ENCODE measurements at regions not wholly inside any gene's neighbourhood (a gene's known extent, or its start where the extent isn't known, plus 50 kb on each side); places are given as distances from the start of the nearest gene placed in this dataset.

DNA sequence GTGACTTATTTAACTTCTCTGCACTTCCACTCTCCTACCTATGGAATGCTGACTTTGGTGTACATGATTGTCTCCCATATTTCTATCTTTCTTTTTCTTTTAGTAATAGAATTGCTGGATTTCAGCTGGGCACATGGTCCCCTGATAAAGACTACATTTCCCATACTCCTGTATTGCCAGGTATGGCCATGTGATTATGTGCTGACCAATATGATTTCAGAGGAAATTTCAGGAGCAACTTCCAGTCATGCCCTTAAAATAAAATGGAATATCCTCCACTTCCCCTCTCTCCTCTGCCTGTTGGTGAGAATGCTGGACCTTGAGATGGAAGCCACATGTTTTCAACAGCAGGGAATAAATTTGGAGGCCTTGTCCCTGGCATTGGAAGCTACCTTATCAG is 130.7 kb upstream of the IGSF21 start:
- CTCF ChIA-PET: no interaction called here
- peaks cover 5% of the 10 kb centered on the region for H3K36me3 Mint-ChIP-seq (ENCODE audit: insufficient read depth, unreplicated experiment)
- no TSS peak for BruUV-seq (replicated peaks)
- Histone ChIP-seq H3K36me3 (ENCODE audit: control insufficient read depth, insufficient read depth, low read length) (no peaks in the 10 kb centered on the region), H3K4me1 (no peaks in the 10 kb centered on the region), H3K27me3 (replicated peaks; ENCODE audit: control insufficient read depth, insufficient read depth, low read length) (no peaks in the 10 kb centered on the region), H3K9me3 (no peaks in the 10 kb centered on the region), H3K4me3 (ENCODE audit: low read depth, low read length) (no peak overlapping the region)
- H3K9me3 Mint-ChIP-seq (ENCODE audit: unreplicated experiment): no peaks in the 10 kb centered on the region
- intact Hi-C loops (cut with micrococcal nuclease; ENCODE audit: unreplicated experiment): no loop called here
- peaks cover 7% of the 10 kb centered on the region for H3K4me1 Mint-ChIP-seq (ENCODE audit: low read depth, unreplicated experiment)
- TF ChIP-seq, protein P1, sequence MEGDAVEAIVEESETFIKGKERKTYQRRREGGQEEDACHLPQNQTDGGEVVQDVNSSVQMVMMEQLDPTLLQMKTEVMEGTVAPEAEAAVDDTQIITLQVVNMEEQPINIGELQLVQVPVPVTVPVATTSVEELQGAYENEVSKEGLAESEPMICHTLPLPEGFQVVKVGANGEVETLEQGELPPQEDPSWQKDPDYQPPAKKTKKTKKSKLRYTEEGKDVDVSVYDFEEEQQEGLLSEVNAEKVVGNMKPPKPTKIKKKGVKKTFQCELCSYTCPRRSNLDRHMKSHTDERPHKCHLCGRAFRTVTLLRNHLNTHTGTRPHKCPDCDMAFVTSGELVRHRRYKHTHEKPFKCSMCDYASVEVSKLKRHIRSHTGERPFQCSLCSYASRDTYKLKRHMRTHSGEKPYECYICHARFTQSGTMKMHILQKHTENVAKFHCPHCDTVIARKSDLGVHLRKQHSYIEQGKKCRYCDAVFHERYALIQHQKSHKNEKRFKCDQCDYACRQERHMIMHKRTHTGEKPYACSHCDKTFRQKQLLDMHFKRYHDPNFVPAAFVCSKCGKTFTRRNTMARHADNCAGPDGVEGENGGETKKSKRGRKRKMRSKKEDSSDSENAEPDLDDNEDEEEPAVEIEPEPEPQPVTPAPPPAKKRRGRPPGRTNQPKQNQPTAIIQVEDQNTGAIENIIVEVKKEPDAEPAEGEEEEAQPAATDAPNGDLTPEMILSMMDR (IDR thresholded peaks at IDR 0.05; ENCODE audit: insufficient read depth in 1 of 2, low read depth in 1 of 2, low read length in 1 of 2, severe bottlenecking in 1 of 2, unreplicated experiment in 1 of 2): no peak
- no peak for DNase-seq
- no peak overlapping the region for H3K4me3 Mint-ChIP-seq (ENCODE audit: unreplicated experiment)
- POLR2A ChIA-PET: no interaction called here
- H3K27ac Mint-ChIP-seq (ENCODE audit: unreplicated experiment): no peak overlapping the region
- H3K27me3 Mint-ChIP-seq (ENCODE audit: insufficient read depth, unreplicated experiment): peaks cover 12% of the 10 kb centered on the region

DNA sequence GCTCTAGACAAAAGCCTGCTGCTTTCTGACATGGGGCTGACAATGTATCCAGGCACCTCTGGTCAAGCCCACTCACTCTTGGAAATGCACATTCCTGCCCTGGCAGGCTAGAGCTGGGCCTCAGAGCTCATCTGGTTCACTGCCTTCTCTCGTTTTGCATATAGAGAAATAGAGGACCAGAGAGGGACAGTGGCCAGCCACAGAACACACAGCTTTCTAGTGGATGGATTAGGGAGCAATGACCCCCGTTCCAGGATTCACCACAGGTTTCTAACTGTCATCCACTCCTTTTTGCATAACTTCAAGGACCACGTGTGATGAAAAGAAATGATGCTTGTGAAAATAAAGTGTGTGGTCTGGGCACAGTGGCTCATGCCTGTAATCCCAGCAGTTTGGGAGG is 129.6 kb upstream of the IGSF21 start:
- H3K9me3 Mint-ChIP-seq (ENCODE audit: unreplicated experiment): no peaks in the 10 kb centered on the region
- no peaks in the 10 kb centered on the region for H3K27me3 ChIP-seq (replicated peaks; ENCODE audit: control insufficient read depth, insufficient read depth, low read length)
- no peaks in the 10 kb centered on the region for H3K36me3 ChIP-seq (ENCODE audit: control insufficient read depth, insufficient read depth, low read length)
- DNase-seq: no peak
- H3K27ac Mint-ChIP-seq (ENCODE audit: unreplicated experiment): no peak overlapping the region
- CTCF ChIA-PET: interaction anchor here (0.6 kb wide), 1 partner anchor 383 kb away, joined by 4 read pairs; no protein-coding TSS in a partner anchor
- POLR2A ChIA-PET: no interaction called here
- H3K4me3 ChIP-seq (ENCODE audit: low read depth, low read length): no peak overlapping the region
- H3K4me1 Mint-ChIP-seq (ENCODE audit: low read depth, unreplicated experiment): peaks cover 7% of the 10 kb centered on the region
- peaks cover 12% of the 10 kb centered on the region for H3K27me3 Mint-ChIP-seq (ENCODE audit: insufficient read depth, unreplicated experiment)
- BruUV-seq (replicated peaks): no TSS peak
- H3K4me1 ChIP-seq: no peaks in the 10 kb centered on the region
- H3K9me3 ChIP-seq: no peaks in the 10 kb centered on the region
- intact Hi-C loops (cut with micrococcal nuclease; ENCODE audit: unreplicated experiment): no loop called here
- TF ChIP-seq, protein P1 (IDR thresholded peaks at IDR 0.05; ENCODE audit: insufficient read depth in 1 of 2, low read depth in 1 of 2, low read length in 1 of 2, severe bottlenecking in 1 of 2, unreplicated experiment in 1 of 2): no peak
- H3K4me3 Mint-ChIP-seq (ENCODE audit: unreplicated experiment): no peak overlapping the region
- H3K36me3 Mint-ChIP-seq (ENCODE audit: insufficient read depth, unreplicated experiment): peaks cover 5% of the 10 kb centered on the region

GRCh38 chr1:17979815-17980214 is 127.8 kb upstream of the IGSF21 start:
- Histone ChIP-seq H3K27me3 (replicated peaks; ENCODE audit: control insufficient read depth, insufficient read depth, low read length) (no peaks in the 10 kb centered on the region), H3K36me3 (ENCODE audit: control insufficient read depth, insufficient read depth, low read length) (no peaks in the 10 kb centered on the region), H3K4me1 (no peaks in the 10 kb centered on the region), H3K9me3 (no peaks in the 10 kb centered on the region; the same call in 1 of the 2 replicates), H3K4me3 (ENCODE audit: low read depth, low read length) (no peak overlapping the region)
- ChIA-PET POLR2A (no interaction called here), CTCF (no interaction called here)
- Mint-ChIP-seq H3K36me3 (ENCODE audit: insufficient read depth, unreplicated experiment) (peaks cover 5% of the 10 kb centered on the region), H3K4me1 (ENCODE audit: low read depth, unreplicated experiment) (peaks cover 7% of the 10 kb centered on the region), H3K27ac (ENCODE audit: unreplicated experiment) (no peak overlapping the region), H3K9me3 (ENCODE audit: unreplicated experiment) (no peaks in the 10 kb centered on the region), H3K4me3 (ENCODE audit: unreplicated experiment) (no peak overlapping the region), H3K27me3 (ENCODE audit: insufficient read depth, unreplicated experiment) (peaks cover 4% of the 10 kb centered on the region)
- BruUV-seq (replicated peaks): no TSS peak
- TF ChIP-seq, protein P1 (IDR thresholded peaks at IDR 0.05; ENCODE audit: insufficient read depth in 1 of 2, low read depth in 1 of 2, low read length in 1 of 2, severe bottlenecking in 1 of 2, unreplicated experiment in 1 of 2): no peak
- intact Hi-C loops (cut with micrococcal nuclease; ENCODE audit: unreplicated experiment): no loop called here
- no peak for DNase-seq

Measured in Caco-2 (cell line).